IMR-90 (cell line): ENCODE measurements at regions not wholly inside any gene's neighbourhood (a gene's known extent, or its start where the extent isn't known, plus 50 kb on each side); places are given as distances from the start of the nearest gene placed in this dataset.

Experiments used
- ATAC-seq: fragments of 200-7000 bp; cut with Tn5 transposase; 2 replicates; pipeline ENCODE4 v1.9.1; 2020; ENCODE audit warnings: low read depth, mild to moderate bottlenecking, moderate library complexity
- BruUV-seq: library from RNA; stranded (reverse); fragments of 400-500 nt; replicated peaks from 2 replicates; lab custom pipeline; 2021; lab: Mats Ljungman, UMichigan
- CTCF ChIA-PET: fragments of 300-600 bp; formaldehyde crosslinking; extraction: SDS; loops from one replicate; lab custom pipeline; 2021; ENCODE audit warnings: antibody characterized with exemption; lab: Yijun Ruan, JAX
- POLR2A ChIA-PET: fragments of 300-600 bp; sonication (Branson Sonifier 250); formaldehyde crosslinking; loops from one replicate; lab custom pipeline; 2022; ENCODE audit warnings: antibody characterized with exemption; ENCODE audit not compliant: unreplicated experiment; lab: Charles Lee
- DNase-seq: peaks from one replicate; pipeline ENCODE4 v3.0.0; 2013
- H2AFZ ChIP-seq: replicated peaks from 2 replicates; pipeline ENCODE3; 2013; ENCODE audit warnings: low read length, mild to moderate bottlenecking; ENCODE audit not compliant: poor library complexity
- H2AK5ac ChIP-seq: 2 replicates; pipeline ENCODE4 v1.6.1; 2013; ENCODE audit warnings: low read depth, low read length, inconsistent platforms
- H2AK9ac ChIP-seq: replicated peaks from 2 replicates; pipeline ENCODE3; 2013; ENCODE audit warnings: mild to moderate bottlenecking, low read depth, low read length, moderate library complexity; ENCODE audit not compliant: poor library complexity
- H2BK120ac ChIP-seq: 2 replicates; pipeline ENCODE4 v1.6.1; 2013; ENCODE audit warnings: low read depth, low read length, inconsistent platforms
- H2BK15ac ChIP-seq: 3 replicates; pipeline ENCODE4 v1.6.1; 2013; ENCODE audit warnings: low read depth, low read length, inconsistent platforms
- H2BK20ac ChIP-seq: 2 replicates; pipeline ENCODE4 v1.6.1; 2013; ENCODE audit warnings: low read depth, mild to moderate bottlenecking, inconsistent platforms, low read length, moderate library complexity
- H2BK5ac ChIP-seq: 2 replicates; pipeline ENCODE4 v1.6.1; 2013; ENCODE audit warnings: mild to moderate bottlenecking, low read depth, low read length, inconsistent platforms; ENCODE audit not compliant: poor library complexity, severe bottlenecking
- H3K14ac ChIP-seq: replicated peaks from 2 replicates; pipeline ENCODE4 v1.6.1; 2013; ENCODE audit warnings: low read depth, low read length, inconsistent platforms
- H3K18ac ChIP-seq: 2 replicates; pipeline ENCODE4 v1.6.1; 2013; ENCODE audit warnings: low read depth, low read length, control low read depth
- H3K23ac ChIP-seq: 2 replicates; pipeline ENCODE4 v1.6.1; 2013; ENCODE audit warnings: low read depth, low read length, inconsistent platforms
- H3K27ac ChIP-seq: 2 replicates; pipeline ENCODE4 v1.5.1; 2013; ENCODE audit warnings: mild to moderate bottlenecking, control low read depth, low read length; ENCODE audit not compliant: insufficient read depth
- H3K27me3 ChIP-seq: 2 replicates; pipeline ENCODE4 v1.6.1; 2013; ENCODE audit warnings: low read length; ENCODE audit not compliant: control insufficient read depth, insufficient read depth
- H3K36me3 ChIP-seq: 2 replicates; pipeline ENCODE4 v1.6.1; 2013; ENCODE audit warnings: low read length, mixed read lengths; ENCODE audit not compliant: control insufficient read depth, insufficient read depth
- H3K4ac ChIP-seq: 2 replicates; pipeline ENCODE4 v1.6.1; 2013; ENCODE audit warnings: low read depth, low read length, inconsistent platforms
- H3K4me1 ChIP-seq: 2 replicates; pipeline ENCODE4 v1.6.1; 2013; ENCODE audit warnings: low read length, mixed read lengths; ENCODE audit not compliant: control insufficient read depth, insufficient read depth
- H3K4me2 ChIP-seq: 2 replicates; pipeline ENCODE4 v1.6.1; 2013; ENCODE audit warnings: low read depth, mild to moderate bottlenecking, control low read depth, low read length, moderate library complexity
- H3K4me3 ChIP-seq: 2 replicates; pipeline ENCODE4 v1.5.1; 2013; ENCODE audit warnings: low read depth, mild to moderate bottlenecking, control low read depth, low read length, moderate library complexity; ENCODE audit not compliant: insufficient read depth
- H3K56ac ChIP-seq: 2 replicates; pipeline ENCODE4 v1.6.1; 2013; ENCODE audit warnings: low read length, inconsistent platforms; ENCODE audit not compliant: insufficient read depth; ENCODE audit errors: extremely low read depth
- H3K79me1 ChIP-seq, 2 experiments: 2 replicates each; pipeline ENCODE4 v1.6.1; 2013; ENCODE audit warnings: low read length in 2 of 2, inconsistent platforms in 1 of 2, low read depth in 1 of 2
- H3K9ac ChIP-seq: 2 replicates; pipeline ENCODE4 v1.6.1; 2013; ENCODE audit warnings: low read depth, low read length, control low read depth
- H3K9me1 ChIP-seq: 2 replicates; pipeline ENCODE4 v1.6.1; 2013; ENCODE audit warnings: low read length, inconsistent platforms; ENCODE audit not compliant: insufficient read depth
- H3K9me3 ChIP-seq: 2 replicates; pipeline ENCODE4 v1.6.1; 2013; ENCODE audit warnings: low read length; ENCODE audit not compliant: control insufficient read depth, insufficient read depth
- H4K20me1 ChIP-seq: 2 replicates; pipeline ENCODE4 v1.6.1; 2013; ENCODE audit warnings: low read length, inconsistent platforms; ENCODE audit not compliant: insufficient read depth
- H4K5ac ChIP-seq: 2 replicates; pipeline ENCODE4 v1.6.1; 2013; ENCODE audit warnings: mild to moderate bottlenecking, low read depth, low read length, control low read depth
- H4K8ac ChIP-seq, 2 experiments: 2 replicates each; pipeline ENCODE4 v1.6.1; 2013; ENCODE audit warnings: low read depth in 2 of 2, low read length in 2 of 2, control low read depth in 1 of 2, inconsistent platforms in 1 of 2
- H4K91ac ChIP-seq: 2 replicates; pipeline ENCODE4 v1.6.1; 2013; ENCODE audit warnings: low read depth, low read length, inconsistent platforms; ENCODE audit not compliant: insufficient read depth
- CEBPB ChIP-seq: IDR thresholded peaks from 2 replicates; pipeline ENCODE4 v1.6.1; 2012; ENCODE audit warnings: low read depth, low read length, improper control_type of control experiment
- CHD1 ChIP-seq: IDR thresholded peaks from 2 replicates; pipeline ENCODE4 v1.6.1; 2012; ENCODE audit warnings: low read depth, low read length, improper control_type of control experiment
- CTCF ChIP-seq: conservative IDR thresholded peaks from 2 replicates; pipeline ENCODE4 v1.5.1; 2012; ENCODE audit warnings: mild to moderate bottlenecking, low read depth, low read length, improper control_type of control experiment
- ELK1 ChIP-seq: fragments of 150-350 bp; IDR thresholded peaks from 2 replicates; pipeline ENCODE4 v1.6.1; 2016; ENCODE audit warnings: low read depth, mild to moderate bottlenecking, low read length, moderate library complexity, borderline replicate concordance
- FOS ChIP-seq: fragments of 150-350 bp; IDR thresholded peaks from 2 replicates; pipeline ENCODE4 v1.6.1; 2016; ENCODE audit warnings: low read depth, low read length
- MAFK ChIP-seq: IDR thresholded peaks from 2 replicates; pipeline ENCODE4 v1.6.1; 2012; ENCODE audit warnings: low read depth, low read length, improper control_type of control experiment
- MAZ ChIP-seq: IDR thresholded peaks from 2 replicates; pipeline ENCODE4 v1.6.1; 2012; ENCODE audit warnings: low read depth, mild to moderate bottlenecking, low read length, improper control_type of control experiment, moderate library complexity, borderline replicate concordance
- MXI1 ChIP-seq: IDR thresholded peaks from 2 replicates; pipeline ENCODE4 v1.6.1; 2012; ENCODE audit warnings: low read depth, mild to moderate bottlenecking, low read length, moderate library complexity, borderline replicate concordance
- NFE2L2 ChIP-seq: fragments of 150-350 bp; IDR thresholded peaks from 2 replicates; pipeline ENCODE4 v1.6.1; 2016; ENCODE audit warnings: low read depth, mild to moderate bottlenecking, low read length
- POLR2A ChIP-seq: IDR thresholded peaks from 2 replicates; pipeline ENCODE4 v1.6.1; 2012; ENCODE audit warnings: mild to moderate bottlenecking, low read depth, low read length
- RCOR1 ChIP-seq: IDR thresholded peaks from 2 replicates; pipeline ENCODE4 v1.6.1; 2012; ENCODE audit warnings: mild to moderate bottlenecking, low read length, improper control_type of control experiment; ENCODE audit not compliant: insufficient replicate concordance
- RFX5 ChIP-seq: IDR thresholded peaks from 2 replicates; pipeline ENCODE4 v1.8.0; 2012; ENCODE audit warnings: low read depth, mild to moderate bottlenecking, low read length, moderate library complexity
- SMC3 ChIP-seq: fragments of 150-350 bp; IDR thresholded peaks from 2 replicates; pipeline ENCODE4 v1.6.1; 2016; ENCODE audit warnings: low read depth, mild to moderate bottlenecking, antibody characterized with exemption, low read length, moderate library complexity
- WGBS, 2 experiments: methylation state at CpG; one replicate each; pipeline versions ENCODE4 v1.1.5 to v1.1.7; 2013; ENCODE audit warnings: missing lambda C conversion rate in 2 of 2; ENCODE audit not compliant: insufficient read length in 1 of 2; ENCODE audit errors: extremely low coverage in 2 of 2; 5-methylcytosine and 5-hydroxymethylcytosine counted together
- dilution Hi-C: fragments of 300-500 bp; cut with HindIII; formaldehyde crosslinking; loops from one replicate; pipeline ENCODE4 v1.14.3; 2018; ENCODE audit warnings: low sequenced_read_pairs; ENCODE audit not compliant: unreplicated experiment
- in situ Hi-C: fragments of 300-500 bp; cut with MboI; formaldehyde crosslinking; loops from 3 replicates; pipeline ENCODE4 v1.14.3; 2019; ENCODE audit warnings: low sequenced_read_pairs, inconsistent platforms, mixed read lengths
- intact Hi-C: fragments of 100-400 bp; cut with micrococcal nuclease; formaldehyde crosslinking; loops from 2 replicates; pipeline ENCODE4 v1.10.0; 2022

- no peak overlapping the region for H3K4me3 ChIP-seq
- no peak overlapping the region for H3K56ac ChIP-seq
- no peak overlapping the region for H3K14ac ChIP-seq
- no peak overlapping the region for H3K23ac ChIP-seq
- no peak overlapping the region for H3K27ac ChIP-seq
- in situ Hi-C loops (no loop called here), intact Hi-C loops (no loop called here), dilution Hi-C loops (no loop called here)
- H4K20me1 ChIP-seq = no peaks in the 10 kb centered on the region
- no peak overlapping the region for H2AK9ac ChIP-seq
- no peak overlapping the region for H4K8ac ChIP-seq
- H3K9ac ChIP-seq = no peak overlapping the region
- no peaks in the 10 kb centered on the region for H3K4me1 ChIP-seq
- H3K18ac ChIP-seq = no peak overlapping the region
- H3K9me3 ChIP-seq = no peaks in the 10 kb centered on the region
- CTCF ChIA-PET = no interaction called here
- H2AK5ac ChIP-seq = no peak overlapping the region
- H2BK5ac ChIP-seq = no peak overlapping the region
- TF ChIP-seq SMC3 (no peak), MAZ (no peak), ELK1 (no peak), POLR2A (no peak), RFX5 (no peak), CEBPB (no peak), FOS (no peak), CTCF (no peak), CHD1 (no peak), NFE2L2 (no peak), MAFK (no peak), MXI1 (no peak), RCOR1 (no peak)
- H2BK15ac ChIP-seq = no peak overlapping the region
- H3K27me3 ChIP-seq = no peaks in the 10 kb centered on the region
- no peaks in the 10 kb centered on the region for H3K79me1 ChIP-seq
- no peak overlapping the region for H2BK120ac ChIP-seq
- no CpG with 5 or more reads among the region's 4 CpGs for WGBS, 2 experiments
- H3K4ac ChIP-seq = no peak overlapping the region
- DNase-seq (no peak), ATAC-seq (no peak)
- BruUV-seq = no TSS peak
- no peak overlapping the region for H2AFZ ChIP-seq
- H3K9me1 ChIP-seq = no peaks in the 10 kb centered on the region
- H2BK20ac ChIP-seq = no peak overlapping the region
- H4K5ac ChIP-seq = no peak overlapping the region
- no peaks in the 10 kb centered on the region for H3K36me3 ChIP-seq
- H3K4me2 ChIP-seq = no peak overlapping the region
- no peak overlapping the region for H4K91ac ChIP-seq
- POLR2A ChIA-PET = no interaction called here
Observed at GRCh38 chr1:194624833-194625232, 1438.4 kb upstream of the B3GALT2 start.
